ENCODE measurements at regions not wholly inside any gene's neighbourhood (a gene's known extent, or its start where the extent isn't known, plus 50 kb on each side); places are given as distances from the start of the nearest gene placed in this dataset.

- no peak for ATAC-seq
- Histone ChIP-seq H3K4me3 (no peak overlapping the region), H3K36me3 (no peaks in the 10 kb centered on the region), H3K4me1 (peaks cover 0 to 31% (median 0%) of the 10 kb centered on the region in 12 donors), H3K9me3 (peaks cover 0 to 7% (median 0%) of the 10 kb centered on the region in 12 donors), H3K27me3 (no peaks in the 10 kb centered on the region), H3K27ac (peak overlapping the region in 2 of 12 donors; percentile 30 to 45)
- 48 to 60% (median 52%) methylated on average over 2 of the region's 2 CpGs for WGBS, 4 donors
- intact Hi-C loops (cut with DNase I), result no loop called here
- no peak for DNase-seq
- TF ChIP-seq POLR2A (IDR thresholded peaks at IDR 0.05) (no peak), CTCF (IDR thresholded peaks at IDR 0.05) (no peak)
Measured at GRCh38 chr10:58451193-58451889, 61.3 kb upstream of the BICC1 start.

GRCh38 chr10:58453105-58453504 lies 59.6 kb upstream of the BICC1 start:
- intact Hi-C loops (cut with DNase I), result no loop called here
- Histone ChIP-seq H3K9me3 (peaks cover 0 to 7% (median 0%) of the 10 kb centered on the region in 12 donors), H3K4me1 (peaks cover 0 to 31% (median 0%) of the 10 kb centered on the region in 12 donors), H3K27ac (peak overlapping the region in 6 of 12 donors; percentile 27 to 64 (median 44)), H3K27me3 (no peaks in the 10 kb centered on the region), H3K36me3 (no peaks in the 10 kb centered on the region), H3K4me3 (no peak overlapping the region)
- 49 to 70% (median 58%) methylated on average over 3 of the region's 3 CpGs for WGBS, 4 donors
- TF ChIP-seq CTCF (IDR thresholded peaks at IDR 0.05) (no peak), POLR2A (IDR thresholded peaks at IDR 0.05) (no peak)
- DNase-seq (no peak), ATAC-seq (peak; percentile 64 to 74 (median 68))

GRCh38 chr10:58456179-58456578 lies 56.5 kb upstream of the BICC1 start:
- Histone ChIP-seq H3K4me3 (no peak overlapping the region), H3K4me1 (peaks cover 0 to 30% (median 0%) of the 10 kb centered on the region in 12 donors), H3K36me3 (no peaks in the 10 kb centered on the region), H3K27ac (no peak overlapping the region), H3K27me3 (no peaks in the 10 kb centered on the region), H3K9me3 (peaks cover 0 to 12% (median 0%) of the 10 kb centered on the region in 12 donors)
- intact Hi-C loops (cut with DNase I), result no loop called here
- WGBS, 4 donors, result 91 to 94% (median 92%) methylated on average over 2 of the region's 2 CpGs
- no peak for DNase-seq
- no peak for TF ChIP-seq CTCF (IDR thresholded peaks at IDR 0.05)
- no peak for TF ChIP-seq POLR2A (IDR thresholded peaks at IDR 0.05)
- ATAC-seq, result no peak

- ATAC-seq (peak; percentile 45 to 86 (median 85)), DNase-seq (peak in 4 of 5 donors; percentile 65 to 69 (median 67))
- peaks cover 0 to 12% (median 0%) of the 10 kb centered on the region in 12 donors for H3K4me1 ChIP-seq
- H3K27me3 ChIP-seq, result no peaks in the 10 kb centered on the region
- peak overlapping the region in 9 of 12 donors; percentile 28 to 68 (median 42) for H3K27ac ChIP-seq
- no peaks in the 10 kb centered on the region for H3K36me3 ChIP-seq
- peaks cover 0 to 18% (median 0%) of the 10 kb centered on the region in 12 donors for H3K9me3 ChIP-seq
- TF ChIP-seq POLR2A (IDR thresholded peaks at IDR 0.05), result no peak
- TF ChIP-seq CTCF (IDR thresholded peaks at IDR 0.05), result no peak
- intact Hi-C loops (cut with DNase I), result no loop called here
- 23 to 37% (median 29%) methylated on average over 3 of the region's 3 CpGs for WGBS, 4 donors
- H3K4me3 ChIP-seq, result no peak overlapping the region
Measured at GRCh38 chr10:58457761-58458616, 54.7 kb upstream of the BICC1 start.

All from heart left ventricle (tissue), 16 donors.